Naive thymus-derived CD8-positive, alpha-beta T cell (primary cell): ENCODE measurements at regions not wholly inside any gene's neighbourhood (a gene's known extent, or its start where the extent isn't known, plus 50 kb on each side); places are given as distances from the start of the nearest gene placed in this dataset.

Experiments used
- ATAC-seq, 2 donors: fragments of 150-1000 bp; cut with Tn5 transposase in 1 of 2; sonication (Bioruptor Pico), chemical (Tn5 transposase) in 1 of 2; 1 replicate in 1 of 2; 2 replicates in 1 of 2; pipeline ENCODE4 v1.10.0; 2021; ENCODE audit warnings: mild to moderate bottlenecking in 2 of 2, moderate library complexity in 2 of 2
- POLR2A ChIA-PET: fragments of 350-600 bp; sonication (Branson Sonifier 250); formaldehyde crosslinking; loops from one replicate; lab custom pipeline; 2021; ENCODE audit warnings: antibody characterized with exemption; lab: Charles Lee
- DNase-seq, 10 donors: peaks; one replicate each; pipeline versions ENCODE4 v3.0.0 to v3.0.0-alpha.2; 2020 to 2022
- H3K27ac Mint-ChIP-seq, 10 donors: one replicate each; pipeline ENCODE4 v1.8.0; 2020 to 2022; ENCODE audit warnings: mild to moderate bottlenecking in 10 of 10, mixed read lengths in 10 of 10, moderate library complexity in 4 of 10, inconsistent platforms in 1 of 10
- H3K27me3 Mint-ChIP-seq, 5 donors: one replicate each; pipeline ENCODE4 v1.8.0; 2021 to 2022; ENCODE audit warnings: mixed read lengths in 5 of 5
- H3K36me3 Mint-ChIP-seq, 3 donors: one replicate each; pipeline ENCODE4 v1.8.0; 2020 to 2022; ENCODE audit warnings: mixed read lengths in 3 of 3, mild to moderate bottlenecking in 2 of 3, inconsistent platforms in 1 of 3
- H3K4me1 Mint-ChIP-seq, 4 donors: one replicate each; pipeline ENCODE4 v1.8.0; 2021 to 2022; ENCODE audit warnings: mixed read lengths in 4 of 4
- H3K4me3 Mint-ChIP-seq, 10 donors: one replicate each; pipeline ENCODE4 v1.8.0; 2020 to 2022; ENCODE audit warnings: mild to moderate bottlenecking in 10 of 10, mixed read lengths in 10 of 10, moderate library complexity in 6 of 10, inconsistent platforms in 1 of 10
- H3K9me3 Mint-ChIP-seq, 9 donors: one replicate each; pipeline ENCODE4 v1.8.0; 2020 to 2022; ENCODE audit warnings: mixed read lengths in 9 of 9, mild to moderate bottlenecking in 3 of 9, inconsistent platforms in 1 of 9, moderate library complexity in 1 of 9

- H3K27me3 Mint-ChIP-seq = peaks cover 7 to 24% (median 13%) of the 10 kb centered on the region in 5 donors
- DNase-seq (no peak), ATAC-seq (no peak)
- POLR2A ChIA-PET = no interaction called here
- H3K27ac Mint-ChIP-seq = no peak overlapping the region
- no peaks in the 10 kb centered on the region for H3K36me3 Mint-ChIP-seq
- H3K4me1 Mint-ChIP-seq = no peaks in the 10 kb centered on the region
- no peak overlapping the region for H3K4me3 Mint-ChIP-seq
- peaks cover 0 to 11% (median 2%) of the 10 kb centered on the region in 9 donors for H3K9me3 Mint-ChIP-seq
Observed at GRCh38 chr15:47934342-47934741, 186.4 kb upstream of the SLC24A5 start.

- Mint-ChIP-seq H3K4me3 (no peak overlapping the region), H3K9me3 (peaks cover 0 to 5% (median 0%) of the 10 kb centered on the region in 9 donors), H3K36me3 (no peaks in the 10 kb centered on the region), H3K27me3 (peaks cover 7 to 15% (median 13%) of the 10 kb centered on the region in 5 donors), H3K4me1 (no peaks in the 10 kb centered on the region), H3K27ac (no peak overlapping the region)
- ATAC-seq (no peak), DNase-seq (no peak)
- POLR2A ChIA-PET = no interaction called here
Observed at GRCh38 chr15:47937834-47938233, 183.0 kb upstream of the SLC24A5 start.

- H3K4me1 Mint-ChIP-seq = no peaks in the 10 kb centered on the region
- no peak for DNase-seq
- H3K36me3 Mint-ChIP-seq = no peaks in the 10 kb centered on the region
- POLR2A ChIA-PET = no interaction called here
- no peak overlapping the region for H3K27ac Mint-ChIP-seq
- H3K27me3 Mint-ChIP-seq = peaks cover 0 to 12% (median 6%) of the 10 kb centered on the region in 5 donors
- no peak for ATAC-seq
- H3K9me3 Mint-ChIP-seq = peaks cover 0 to 8% (median 0%) of the 10 kb centered on the region in 9 donors
- H3K4me3 Mint-ChIP-seq = no peak overlapping the region
Observed at GRCh38 chr15:47944637-47945288, 176.0 kb upstream of the SLC24A5 start.

- no peak overlapping the region for H3K27ac Mint-ChIP-seq
- peaks cover 0 to 13% (median 7%) of the 10 kb centered on the region in 5 donors for H3K27me3 Mint-ChIP-seq
- POLR2A ChIA-PET = no interaction called here
- no peak overlapping the region for H3K4me3 Mint-ChIP-seq
- DNase-seq (no peak), ATAC-seq (no peak)
- peaks cover 0 to 2% (median 0%) of the 10 kb centered on the region in 4 donors for H3K4me1 Mint-ChIP-seq
- peaks cover 0 to 8% (median 0%) of the 10 kb centered on the region in 9 donors for H3K9me3 Mint-ChIP-seq
- H3K36me3 Mint-ChIP-seq = no peaks in the 10 kb centered on the region
Observed at GRCh38 chr15:47945872-47946650, 174.7 kb upstream of the SLC24A5 start.

GRCh38 chr15:47949815-47950214, 171.0 kb upstream of the SLC24A5 start:
- peaks cover 0 to 11% (median 6%) of the 10 kb centered on the region in 5 donors for H3K27me3 Mint-ChIP-seq
- POLR2A ChIA-PET = no interaction called here
- H3K4me1 Mint-ChIP-seq = peaks cover 0 to 2% (median 0%) of the 10 kb centered on the region in 4 donors
- peaks cover 0 to 8% (median 0%) of the 10 kb centered on the region in 9 donors for H3K9me3 Mint-ChIP-seq
- H3K27ac Mint-ChIP-seq = no peak overlapping the region
- DNase-seq = no peak
- H3K4me3 Mint-ChIP-seq = no peak overlapping the region
- ATAC-seq = no peak
- no peaks in the 10 kb centered on the region for H3K36me3 Mint-ChIP-seq

GRCh38 chr15:47950447-47950846, 170.3 kb upstream of the SLC24A5 start:
- no peak overlapping the region for H3K4me3 Mint-ChIP-seq
- no peak overlapping the region for H3K27ac Mint-ChIP-seq
- POLR2A ChIA-PET = no interaction called here
- ATAC-seq (no peak), DNase-seq (no peak)
- H3K4me1 Mint-ChIP-seq = peaks cover 0 to 2% (median 0%) of the 10 kb centered on the region in 4 donors
- peaks cover 0 to 11% (median 6%) of the 10 kb centered on the region in 5 donors for H3K27me3 Mint-ChIP-seq
- H3K36me3 Mint-ChIP-seq = no peaks in the 10 kb centered on the region
- peaks cover 0 to 8% (median 0%) of the 10 kb centered on the region in 9 donors for H3K9me3 Mint-ChIP-seq

- Mint-ChIP-seq H3K27me3 (peaks cover 0 to 15% (median 8%) of the 10 kb centered on the region in 5 donors), H3K4me1 (peaks cover 0 to 2% (median 0%) of the 10 kb centered on the region in 4 donors), H3K27ac (no peak overlapping the region), H3K4me3 (no peak overlapping the region), H3K9me3 (peaks cover 0 to 4% (median 0%) of the 10 kb centered on the region in 9 donors), H3K36me3 (no peaks in the 10 kb centered on the region)
- DNase-seq (no peak), ATAC-seq (no peak)
- POLR2A ChIA-PET = no interaction called here
Observed at GRCh38 chr15:47951781-47952180, 169.0 kb upstream of the SLC24A5 start.

GRCh38 chr15:47954196-47954595, 166.6 kb upstream of the SLC24A5 start:
- no peak for ATAC-seq
- H3K4me1 Mint-ChIP-seq = peaks cover 0 to 2% (median 0%) of the 10 kb centered on the region in 4 donors
- peaks cover 0 to 16% (median 8%) of the 10 kb centered on the region in 5 donors for H3K27me3 Mint-ChIP-seq
- no peak overlapping the region for H3K4me3 Mint-ChIP-seq
- no peak for DNase-seq
- peaks cover 0 to 4% (median 0%) of the 10 kb centered on the region in 9 donors for H3K9me3 Mint-ChIP-seq
- no peak overlapping the region for H3K27ac Mint-ChIP-seq
- H3K36me3 Mint-ChIP-seq = no peaks in the 10 kb centered on the region
- POLR2A ChIA-PET = no interaction called here

GRCh38 chr15:47955021-47955420, 165.8 kb upstream of the SLC24A5 start:
- POLR2A ChIA-PET = no interaction called here
- peaks cover 0 to 4% (median 0%) of the 10 kb centered on the region in 9 donors for H3K9me3 Mint-ChIP-seq
- peaks cover 0 to 13% (median 9%) of the 10 kb centered on the region in 5 donors for H3K27me3 Mint-ChIP-seq
- H3K27ac Mint-ChIP-seq = no peak overlapping the region
- DNase-seq (no peak), ATAC-seq (no peak)
- no peaks in the 10 kb centered on the region for H3K36me3 Mint-ChIP-seq
- no peak overlapping the region for H3K4me3 Mint-ChIP-seq
- peaks cover 0 to 2% (median 0%) of the 10 kb centered on the region in 4 donors for H3K4me1 Mint-ChIP-seq

- Mint-ChIP-seq H3K4me1 (peaks cover 0 to 8% (median under 1%) of the 10 kb centered on the region in 4 donors), H3K27me3 (peaks cover 1 to 28% (median 19%) of the 10 kb centered on the region in 5 donors), H3K27ac (no peak overlapping the region), H3K4me3 (no peak overlapping the region), H3K36me3 (no peaks in the 10 kb centered on the region), H3K9me3 (peaks cover 0 to 9% (median 0%) of the 10 kb centered on the region in 9 donors)
- DNase-seq = no peak
- POLR2A ChIA-PET = no interaction called here
- ATAC-seq = no peak
Observed at GRCh38 chr15:47959617-47960413, 161.0 kb upstream of the SLC24A5 start.

- ATAC-seq (no peak), DNase-seq (no peak)
- Mint-ChIP-seq H3K36me3 (peaks cover 0 to 2% (median 0%) of the 10 kb centered on the region in 3 donors), H3K4me1 (peaks cover 0 to 8% (median under 1%) of the 10 kb centered on the region in 4 donors), H3K4me3 (no peak overlapping the region), H3K27me3 (peaks cover 1 to 39% (median 21%) of the 10 kb centered on the region in 5 donors), H3K9me3 (peaks cover 0 to 8% (median 0%) of the 10 kb centered on the region in 9 donors), H3K27ac (no peak overlapping the region)
- POLR2A ChIA-PET = no interaction called here
Observed at GRCh38 chr15:47961401-47962090, 159.2 kb upstream of the SLC24A5 start.

GRCh38 chr15:47963265-47963664, 157.5 kb upstream of the SLC24A5 start:
- H3K27me3 Mint-ChIP-seq = peaks cover 1 to 39% (median 19%) of the 10 kb centered on the region in 5 donors
- no peak for DNase-seq
- H3K27ac Mint-ChIP-seq = no peak overlapping the region
- no peak for ATAC-seq
- H3K9me3 Mint-ChIP-seq = peaks cover 0 to 6% (median 0%) of the 10 kb centered on the region in 9 donors
- H3K4me1 Mint-ChIP-seq = peaks cover 0 to 8% (median under 1%) of the 10 kb centered on the region in 4 donors
- H3K4me3 Mint-ChIP-seq = no peak overlapping the region
- POLR2A ChIA-PET = no interaction called here
- peaks cover 0 to 2% (median 0%) of the 10 kb centered on the region in 3 donors for H3K36me3 Mint-ChIP-seq
